Adipocyte (in vitro differentiated cells): ENCODE measurements at regions not wholly inside any gene's neighbourhood (a gene's known extent, or its start where the extent isn't known, plus 50 kb on each side); places are given as distances from the start of the nearest gene placed in this dataset.

Experiments
- DNase-seq: peaks from one replicate; pipeline ENCODE4 v3.0.0-alpha.2; 2015; ENCODE audit warnings: low read depth
- H3K27me3 ChIP-seq: replicated peaks from 2 replicates; pipeline ENCODE4 v1.7.0; 2013; ENCODE audit warnings: mild to moderate bottlenecking, low read length, moderate library complexity; ENCODE audit not compliant: control insufficient read depth, insufficient read depth
- H3K36me3 ChIP-seq: 2 replicates; pipeline ENCODE4 v1.7.0; 2013; ENCODE audit warnings: low read length, mild to moderate bottlenecking, moderate library complexity; ENCODE audit not compliant: control insufficient read depth, insufficient read depth, severe bottlenecking
- H3K4me1 ChIP-seq: 2 replicates; pipeline ENCODE4 v1.7.0; 2013; ENCODE audit warnings: mild to moderate bottlenecking, low read length, moderate library complexity; ENCODE audit not compliant: control insufficient read depth, insufficient read depth
- H3K4me3 ChIP-seq: 2 replicates; pipeline ENCODE4 v1.7.0; 2013; ENCODE audit warnings: mild to moderate bottlenecking, low read length, moderate library complexity
- H3K9ac ChIP-seq: 2 replicates; pipeline ENCODE4 v1.7.0; 2013; ENCODE audit warnings: mild to moderate bottlenecking, low read length, moderate library complexity
- H3K9me3 ChIP-seq: 2 replicates; pipeline ENCODE4 v1.7.0; 2013; ENCODE audit warnings: mild to moderate bottlenecking, low read length, moderate library complexity; ENCODE audit not compliant: control insufficient read depth

- Histone ChIP-seq H3K4me1 (peaks cover 31% of the 10 kb centered on the region), H3K27me3 (no peaks in the 10 kb centered on the region), H3K9ac (peak overlapping the region; percentile 70), H3K9me3 (no peaks in the 10 kb centered on the region), H3K36me3 (no peaks in the 10 kb centered on the region), H3K4me3 (no peak overlapping the region)
- DNase-seq, result peak; percentile 16
Measured at GRCh38 chr2:145841973-145842372, 1322.1 kb upstream of the ZEB2 start.

GRCh38 chr2:145836986-145837385 lies 1317.1 kb upstream of the ZEB2 start:
- H3K4me1 ChIP-seq, result peaks cover 8% of the 10 kb centered on the region
- no peaks in the 10 kb centered on the region for H3K27me3 ChIP-seq
- no peak overlapping the region for H3K9ac ChIP-seq
- H3K4me3 ChIP-seq, result no peak overlapping the region
- no peaks in the 10 kb centered on the region for H3K9me3 ChIP-seq
- no peak for DNase-seq
- no peaks in the 10 kb centered on the region for H3K36me3 ChIP-seq

GRCh38 chr2:145835665-145836064 lies 1315.7 kb upstream of the ZEB2 start:
- DNase-seq, result no peak
- Histone ChIP-seq H3K36me3 (no peaks in the 10 kb centered on the region), H3K4me3 (no peak overlapping the region), H3K27me3 (no peaks in the 10 kb centered on the region), H3K9ac (no peak overlapping the region), H3K4me1 (no peaks in the 10 kb centered on the region), H3K9me3 (no peaks in the 10 kb centered on the region)

DNA sequence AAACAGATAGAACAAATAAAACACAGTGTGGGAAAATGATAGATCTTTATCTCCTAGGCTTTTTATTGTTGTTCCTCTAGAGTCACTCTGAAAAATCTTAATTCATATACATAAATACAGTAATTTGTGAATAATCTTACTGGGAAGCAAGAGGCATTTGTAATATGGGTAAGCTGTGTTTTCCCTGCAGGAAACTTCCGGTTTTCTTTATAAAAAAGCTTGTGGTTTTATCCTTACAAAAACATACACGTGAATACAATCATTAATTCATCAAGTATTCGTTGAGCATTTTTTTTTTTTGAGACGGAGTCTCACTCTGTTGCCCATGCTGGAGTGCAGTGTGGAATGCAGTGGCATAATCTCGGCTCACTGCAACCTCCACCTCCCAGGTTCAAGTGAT lies 1312.8 kb upstream of the ZEB2 start:
- Histone ChIP-seq H3K4me1 (no peaks in the 10 kb centered on the region), H3K9ac (no peak overlapping the region), H3K36me3 (no peaks in the 10 kb centered on the region), H3K9me3 (no peaks in the 10 kb centered on the region), H3K4me3 (no peak overlapping the region), H3K27me3 (no peaks in the 10 kb centered on the region)
- no peak for DNase-seq

GRCh38 chr2:145829931-145830330 lies 1310.0 kb upstream of the ZEB2 start:
- H3K9ac ChIP-seq, result no peak overlapping the region
- H3K27me3 ChIP-seq, result no peaks in the 10 kb centered on the region
- H3K36me3 ChIP-seq, result no peaks in the 10 kb centered on the region
- H3K9me3 ChIP-seq, result no peaks in the 10 kb centered on the region
- no peaks in the 10 kb centered on the region for H3K4me1 ChIP-seq
- H3K4me3 ChIP-seq, result no peak overlapping the region
- DNase-seq, result no peak

GRCh38 chr2:145827235-145827634 lies 1307.3 kb upstream of the ZEB2 start:
- no peaks in the 10 kb centered on the region for H3K9me3 ChIP-seq
- no peak overlapping the region for H3K4me3 ChIP-seq
- H3K36me3 ChIP-seq, result no peaks in the 10 kb centered on the region
- DNase-seq, result no peak
- no peaks in the 10 kb centered on the region for H3K4me1 ChIP-seq
- no peaks in the 10 kb centered on the region for H3K27me3 ChIP-seq
- H3K9ac ChIP-seq, result no peak overlapping the region

- no peak overlapping the region for H3K4me3 ChIP-seq
Measured at GRCh38 chr2:145824384-145824783, 1304.5 kb upstream of the ZEB2 start.

GRCh38 chr2:145822892-145823534 lies 1303.1 kb upstream of the ZEB2 start:
- H3K27me3 ChIP-seq, result no peaks in the 10 kb centered on the region
- no peak overlapping the region for H3K9ac ChIP-seq
- DNase-seq, result no peak
- H3K4me3 ChIP-seq, result no peak overlapping the region
- H3K4me1 ChIP-seq, result no peaks in the 10 kb centered on the region
- H3K9me3 ChIP-seq, result no peaks in the 10 kb centered on the region
- no peaks in the 10 kb centered on the region for H3K36me3 ChIP-seq

More at GRCh38 chr2:145824384-145824783, 1304.5 kb upstream of the ZEB2 start:
- DNase-seq, result no peak
- Histone ChIP-seq H3K9ac (no peak overlapping the region), H3K27me3 (no peaks in the 10 kb centered on the region), H3K4me1 (no peaks in the 10 kb centered on the region), H3K9me3 (no peaks in the 10 kb centered on the region), H3K36me3 (no peaks in the 10 kb centered on the region)

- peaks cover 14% of the 10 kb centered on the region for H3K4me1 ChIP-seq
- no peaks in the 10 kb centered on the region for H3K36me3 ChIP-seq
- H3K27me3 ChIP-seq, result no peaks in the 10 kb centered on the region
- no peak overlapping the region for H3K9ac ChIP-seq
- no peak for DNase-seq
- H3K4me3 ChIP-seq, result no peak overlapping the region
- no peaks in the 10 kb centered on the region for H3K9me3 ChIP-seq
Measured at GRCh38 chr2:145820651-145821050, 1300.7 kb upstream of the ZEB2 start.

DNA sequence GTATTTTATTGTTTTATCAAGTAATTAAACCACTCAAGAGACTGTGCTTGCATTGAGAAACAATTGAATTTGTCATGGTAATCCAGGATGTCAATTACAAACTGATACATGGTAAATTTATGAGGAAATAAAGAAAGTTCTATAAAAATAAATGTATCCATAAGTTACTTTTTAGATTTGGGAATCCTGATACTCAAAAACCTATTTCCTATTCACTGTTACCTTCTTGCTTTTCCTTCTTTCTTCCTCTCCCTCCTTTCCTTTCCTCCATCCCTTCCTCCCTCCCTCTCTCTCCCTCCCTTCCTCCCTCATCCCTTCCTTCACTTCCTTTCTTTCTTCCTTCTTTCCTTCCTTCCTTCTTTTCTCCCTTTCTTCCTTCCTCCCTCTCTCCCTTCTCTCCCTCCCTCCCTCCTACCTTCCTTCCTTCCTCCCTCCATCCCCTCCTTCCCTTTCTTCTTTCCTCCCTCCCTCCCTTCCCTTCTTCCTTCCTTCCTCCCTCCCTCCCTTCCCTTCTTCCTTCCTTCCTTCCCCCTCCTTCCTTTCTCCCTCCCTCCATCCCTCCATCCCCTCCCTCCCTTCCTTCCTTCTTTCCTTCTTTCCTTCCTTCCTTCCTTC lies 1299.1 kb upstream of the ZEB2 start:
- Histone ChIP-seq H3K4me1 (peaks cover 14% of the 10 kb centered on the region), H3K9ac (no peak overlapping the region), H3K27me3 (no peaks in the 10 kb centered on the region), H3K4me3 (no peak overlapping the region), H3K9me3 (no peaks in the 10 kb centered on the region), H3K36me3 (no peaks in the 10 kb centered on the region)
- no peak for DNase-seq

DNA sequence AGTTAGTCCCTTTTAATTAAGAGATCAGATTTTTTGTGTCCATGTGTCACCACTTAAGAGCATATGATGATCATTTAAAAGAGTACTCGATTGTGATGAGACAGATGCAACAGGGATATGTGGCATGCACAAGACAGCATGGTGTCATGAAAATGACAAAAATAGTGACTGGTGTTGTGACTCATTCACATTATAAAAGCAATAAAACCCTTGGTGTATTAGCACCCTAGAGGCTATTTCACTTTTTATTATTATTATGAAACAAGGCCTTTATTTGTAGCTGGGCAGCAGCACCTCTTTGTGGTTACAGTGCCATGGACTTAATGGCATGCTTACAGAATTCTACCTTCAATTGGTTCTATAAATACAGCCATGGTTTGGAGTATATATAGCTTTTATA lies 1296.0 kb upstream of the ZEB2 start:
- Histone ChIP-seq H3K4me1 (peaks cover 14% of the 10 kb centered on the region), H3K4me3 (no peak overlapping the region), H3K36me3 (no peaks in the 10 kb centered on the region), H3K27me3 (no peaks in the 10 kb centered on the region), H3K9me3 (no peaks in the 10 kb centered on the region), H3K9ac (no peak overlapping the region)
- DNase-seq, result no peak

- Histone ChIP-seq H3K27me3 (no peaks in the 10 kb centered on the region), H3K4me1 (peaks cover 14% of the 10 kb centered on the region), H3K9me3 (no peaks in the 10 kb centered on the region), H3K9ac (no peak overlapping the region), H3K36me3 (no peaks in the 10 kb centered on the region), H3K4me3 (no peak overlapping the region)
- no peak for DNase-seq
Measured at GRCh38 chr2:145813481-145813880, 1293.6 kb upstream of the ZEB2 start.
